SKM-1 (cell line): ENCODE measurements at regions not wholly inside any gene's neighbourhood (a gene's known extent, or its start where the extent isn't known, plus 50 kb on each side); places are given as distances from the start of the nearest gene placed in this dataset.

Experiments
- DNase-seq: peaks from one replicate; lab custom pipeline; 2025; ENCODE audit not compliant: unreplicated experiment; lab: John Stamatoyannopoulos, UW

DNA sequence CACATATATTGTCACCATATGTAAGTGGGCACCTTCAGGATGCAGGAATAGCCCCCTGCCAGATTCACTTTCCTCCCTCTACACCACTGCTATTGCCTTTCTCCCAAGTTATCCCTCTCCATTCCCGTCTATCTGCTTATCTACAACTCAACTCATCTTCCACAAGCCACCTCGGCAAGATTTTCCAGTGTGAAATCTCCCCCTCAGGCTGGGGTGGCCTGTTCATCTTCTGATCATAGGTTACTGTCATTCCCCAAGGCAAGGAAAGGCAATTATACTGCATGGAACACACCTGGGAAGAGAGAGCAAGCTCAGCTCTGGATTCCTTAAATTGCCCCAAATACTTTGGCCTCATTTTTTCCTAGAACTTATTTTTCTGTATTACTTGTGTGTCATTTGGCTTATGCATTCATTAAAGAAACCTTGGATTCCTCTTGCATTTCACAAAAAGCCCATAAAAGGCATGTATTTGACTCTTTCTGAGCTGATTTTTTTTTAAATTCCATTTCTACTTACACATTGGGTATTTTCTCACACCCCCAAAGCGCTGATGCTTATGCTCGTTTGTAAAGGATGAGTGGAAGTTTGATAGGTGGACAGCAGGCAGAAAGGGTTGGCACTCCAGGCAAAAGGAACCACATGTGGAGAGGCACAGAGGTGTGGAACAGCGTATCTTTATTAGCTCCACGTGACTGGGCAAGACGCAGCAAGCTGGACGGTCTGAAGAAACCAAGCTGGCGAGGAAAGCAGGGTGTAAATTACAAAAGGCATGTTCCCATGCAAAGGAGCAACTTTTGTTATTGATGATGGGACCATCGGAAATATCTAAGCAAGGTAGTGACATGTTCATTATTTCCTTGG, 169.7 kb upstream of the RAB4A start:
- DNase-seq: no peak

DNA sequence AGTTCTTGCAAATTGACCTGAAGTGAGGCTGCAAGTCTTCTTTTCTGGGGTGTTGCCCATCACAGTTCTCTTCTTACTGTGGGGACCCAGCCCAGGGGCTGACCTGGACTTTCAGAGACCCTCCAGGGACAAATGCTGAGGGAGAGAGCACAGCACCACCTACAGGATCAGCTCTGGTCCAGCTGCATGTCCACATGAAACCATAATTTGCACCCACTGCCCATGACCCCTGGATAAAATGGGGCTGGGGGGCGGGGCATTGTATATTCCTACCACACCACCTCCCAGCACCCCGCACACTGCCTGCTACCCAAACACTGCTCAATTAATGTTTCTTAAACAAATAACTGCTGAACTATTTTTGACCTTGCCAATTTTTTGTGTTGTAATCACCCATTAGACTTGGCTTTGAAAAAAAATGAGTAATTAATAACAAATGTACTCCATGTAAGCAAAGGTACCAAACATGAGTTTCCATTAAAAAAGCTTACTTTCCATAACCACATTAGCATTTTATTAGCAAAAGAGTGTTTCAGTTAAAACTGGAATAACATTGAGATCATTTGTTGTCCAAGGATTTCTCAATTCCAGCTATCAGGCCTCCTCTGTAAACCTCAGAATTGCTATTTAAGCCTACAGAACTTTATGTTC, 168.0 kb upstream of the RAB4A start:
- DNase-seq: no peak

DNA sequence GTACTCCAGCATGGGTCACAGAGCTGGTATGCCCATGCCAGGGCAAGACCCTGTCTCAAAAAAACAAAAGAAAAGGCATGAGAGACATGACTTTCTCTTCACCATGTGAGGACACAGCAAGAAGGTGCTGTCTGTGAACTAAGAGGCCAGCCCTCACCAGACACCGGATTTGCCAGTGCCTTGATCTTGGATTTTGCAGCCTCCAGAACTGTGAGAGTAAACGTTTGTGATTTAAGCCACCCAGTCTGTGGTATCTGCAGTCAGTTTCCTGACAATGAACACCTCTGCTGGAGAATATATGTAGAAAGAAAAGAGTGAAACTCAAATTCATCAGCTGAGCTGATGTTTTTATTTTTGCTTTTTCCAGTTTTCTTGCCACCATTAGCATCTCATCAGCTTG, 166.3 kb upstream of the RAB4A start:
- DNase-seq: no peak

- DNase-seq: no peak
These were observed 165.8 kb upstream of the RAB4A start for GRCh38 chr1:229105109-229105508.

GRCh38 chr1:229105822-229106525, 164.9 kb upstream of the RAB4A start:
- no peak for DNase-seq

DNA sequence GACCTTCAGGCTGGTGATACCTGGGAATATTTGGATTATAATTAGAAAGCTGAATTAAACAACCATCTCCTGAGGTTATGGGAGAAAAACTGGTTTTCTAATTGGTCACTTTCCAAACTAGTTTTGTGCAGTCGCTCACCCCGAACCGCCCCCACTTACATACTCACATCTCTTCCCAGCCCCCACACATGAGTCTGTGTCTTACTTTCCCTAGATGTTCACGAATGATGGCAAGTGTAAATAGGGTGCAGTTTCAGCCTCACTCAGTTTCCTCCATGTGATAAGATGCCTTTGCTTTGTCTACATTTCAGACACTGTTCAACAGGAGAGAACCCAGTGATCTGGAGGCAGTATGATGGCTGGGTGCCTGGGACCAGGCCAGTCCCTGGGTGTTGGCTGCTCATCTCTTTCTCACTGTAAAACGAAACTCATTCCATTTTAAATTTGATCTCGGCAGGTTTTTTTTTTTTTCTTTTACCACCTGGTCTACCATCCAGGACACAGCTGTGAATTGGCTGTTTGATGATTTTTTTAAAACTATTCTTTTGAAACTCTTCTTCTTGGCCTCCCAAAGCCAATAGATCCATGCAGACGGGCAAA, 164.3 kb upstream of the RAB4A start:
- DNase-seq: no peak

GRCh38 chr1:229107304-229107815, 163.6 kb upstream of the RAB4A start:
- no peak for DNase-seq

DNA sequence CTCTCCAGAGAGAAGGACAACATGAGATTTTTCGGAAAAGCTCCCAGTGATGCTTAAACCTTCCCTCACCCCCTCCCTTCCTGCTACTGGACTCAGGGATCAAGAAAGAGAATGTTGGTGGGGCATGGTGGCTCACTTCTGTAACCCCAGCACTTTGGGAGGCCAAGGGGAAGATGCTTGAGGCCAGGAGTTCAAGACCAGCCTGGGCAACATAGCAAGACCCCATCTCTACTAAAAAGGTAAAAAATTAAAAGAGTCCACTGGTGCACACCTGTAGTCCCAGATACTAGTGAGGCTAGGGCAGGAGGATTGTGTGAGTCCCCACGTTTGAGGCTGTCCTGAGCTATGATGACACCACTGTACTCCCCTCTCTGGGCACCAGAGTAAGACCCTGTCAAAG, 162.9 kb upstream of the RAB4A start:
- no peak for DNase-seq

DNA sequence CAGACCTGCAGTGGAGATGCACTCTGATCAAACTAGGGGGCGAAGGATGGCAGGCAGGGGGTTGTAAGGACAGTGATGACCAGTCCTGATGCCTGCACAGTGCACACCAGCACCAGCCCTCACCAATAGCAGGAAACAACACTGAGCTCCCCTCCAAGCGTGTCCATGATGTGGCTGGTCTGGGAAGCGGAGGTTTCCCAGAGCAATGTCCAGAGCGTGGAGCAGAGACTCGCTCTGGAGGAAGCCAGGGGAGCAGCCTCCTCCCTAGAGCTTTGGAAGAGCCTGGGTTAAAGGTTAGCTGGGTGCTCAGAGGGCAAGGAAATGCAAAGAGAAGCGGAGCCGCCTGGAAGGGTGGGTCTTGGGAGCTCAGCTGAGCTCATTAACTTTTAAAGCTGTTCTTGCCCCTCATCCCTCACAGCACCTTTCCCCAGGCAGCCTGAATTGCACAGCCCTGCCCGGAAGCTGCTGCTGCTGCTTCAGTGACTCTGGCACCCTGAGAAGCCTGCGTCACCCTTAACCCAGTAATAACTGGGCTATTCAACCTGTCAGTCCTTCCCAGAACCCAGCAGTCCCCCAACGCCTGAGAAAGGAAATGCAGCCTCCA, 162.2 kb upstream of the RAB4A start:
- DNase-seq: no peak

GRCh38 chr1:229109320-229109761, 161.6 kb upstream of the RAB4A start:
- DNase-seq: no peak

- no peak for DNase-seq
These were observed 159.9 kb upstream of the RAB4A start for GRCh38 chr1:229110986-229111385.

- DNase-seq: no peak
These were observed 159.1 kb upstream of the RAB4A start for GRCh38 chr1:229111703-229112319.

- no peak for DNase-seq
These were observed 157.9 kb upstream of the RAB4A start for GRCh38 chr1:229112832-229113548.

DNA sequence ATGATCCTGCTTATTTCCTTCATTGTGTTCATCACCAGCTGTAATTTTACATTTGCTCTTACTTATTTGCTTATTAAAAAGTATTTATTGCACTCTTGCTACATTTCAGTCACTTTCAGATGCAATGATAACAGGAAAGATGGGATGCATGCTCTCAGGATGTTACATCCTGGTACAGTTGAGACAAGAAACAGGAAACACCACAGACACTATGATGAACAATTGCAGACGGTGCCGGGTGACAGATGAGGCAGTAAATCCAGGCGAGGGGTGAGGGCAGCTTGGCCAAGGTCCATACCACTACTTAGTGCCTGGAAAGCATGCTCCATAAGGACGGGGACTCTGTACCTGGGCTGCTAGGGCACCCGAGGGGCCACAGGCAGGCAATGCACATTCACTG, 156.6 kb upstream of the RAB4A start:
- no peak for DNase-seq

- DNase-seq: no peak
These were observed 156.0 kb upstream of the RAB4A start for GRCh38 chr1:229114850-229115365.

DNA sequence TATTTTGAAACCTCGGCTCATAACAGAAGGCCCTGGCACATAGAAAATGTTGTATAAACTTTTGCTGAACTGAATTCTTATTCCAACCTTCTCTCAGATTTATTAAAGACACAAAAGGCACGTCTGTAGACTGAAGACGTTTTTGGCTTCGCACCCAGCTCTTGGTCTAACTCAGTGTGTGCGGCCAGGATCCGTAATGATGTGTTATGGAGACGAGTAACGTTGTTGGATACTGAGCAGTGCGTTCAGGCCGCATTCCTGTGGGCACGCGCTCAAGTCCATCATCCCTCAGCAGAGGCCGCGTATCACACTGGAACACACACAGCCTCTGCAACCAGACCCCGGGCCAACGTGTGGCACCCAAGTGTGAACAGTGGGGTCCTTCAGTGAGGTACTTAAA, 154.8 kb upstream of the RAB4A start:
- DNase-seq: no peak

DNA sequence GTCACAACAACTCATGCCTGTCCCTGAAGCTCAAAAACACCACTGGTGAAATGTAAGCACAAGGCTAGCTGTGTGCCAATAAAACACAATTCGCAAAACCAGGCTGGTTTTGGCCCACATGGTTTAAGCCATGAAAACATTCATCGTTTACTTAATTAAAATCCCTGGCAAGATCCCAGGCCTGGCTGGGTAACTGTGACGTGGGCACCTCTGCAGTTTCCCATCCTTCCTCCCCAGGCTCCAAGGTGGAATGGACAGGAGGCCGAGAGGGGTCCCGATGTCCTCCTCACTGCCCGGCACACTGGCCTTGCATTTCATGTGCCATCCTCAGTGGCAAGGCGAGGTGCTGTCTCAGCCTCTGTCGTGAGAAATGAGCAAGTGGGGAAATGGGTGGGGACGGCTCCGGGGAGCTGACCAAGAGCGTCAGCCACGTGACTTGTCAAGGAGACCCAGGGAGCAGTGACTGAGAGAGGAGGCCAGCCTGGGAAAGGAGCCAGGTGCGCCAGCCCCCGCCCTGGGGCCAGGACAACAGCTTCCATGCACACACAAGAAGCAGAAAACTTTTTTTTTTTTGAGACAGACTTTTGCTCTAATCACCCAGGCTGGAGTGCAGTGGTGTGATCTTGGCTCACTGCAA, 153.1 kb upstream of the RAB4A start:
- no peak for DNase-seq

- no peak for DNase-seq
These were observed 152.3 kb upstream of the RAB4A start for GRCh38 chr1:229118477-229119061.

DNA sequence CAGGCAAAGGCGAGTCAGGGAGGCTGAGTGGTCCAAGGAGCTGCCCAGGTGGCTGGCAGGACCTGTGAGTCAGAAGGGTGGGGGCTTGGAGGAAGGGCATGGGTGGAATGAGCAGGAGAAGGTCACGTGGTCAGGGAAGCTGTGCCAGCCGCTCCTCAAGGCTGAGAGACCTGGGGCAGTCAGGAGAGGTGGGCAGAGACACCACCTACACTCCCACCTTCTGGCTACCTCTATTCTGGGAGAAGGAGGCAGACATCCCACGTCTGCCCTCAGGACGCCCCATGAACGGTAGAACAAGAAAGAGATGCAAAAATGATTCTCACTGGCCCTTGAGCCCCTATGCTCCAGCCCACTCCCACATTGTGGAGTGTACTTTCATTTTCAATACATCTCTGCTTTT, 151.8 kb upstream of the RAB4A start:
- DNase-seq: no peak
